Heart left ventricle (tissue), 13 donors: ENCODE measurements at regions not wholly inside any gene's neighbourhood (a gene's known extent, or its start where the extent isn't known, plus 50 kb on each side); places are given as distances from the start of the nearest gene placed in this dataset.

Source experiments
- POLR2A ChIP-seq, 2 donors: fragments of 450-650 bp; IDR thresholded peaks; one replicate each; pipeline ENCODE4 v1.6.1; 2017; ENCODE audit warnings: antibody characterized with exemption in 2 of 2, mild to moderate bottlenecking in 2 of 2, moderate library complexity in 2 of 2
- TF ChIP-seq, protein P1 (sequence below), 12 donors: fragments of 200-600 bp; sonication (generic) in 4 of 12; IDR thresholded peaks; one replicate each; pipeline versions ENCODE4 v1.5.0 to v1.8.0; 2018 to 2022; ENCODE audit warnings: antibody characterized with exemption in 12 of 12, mild to moderate bottlenecking in 5 of 12
- donor health status: ischemic (EF 13 %, LVEDD 7.1; RV severe dilation, severe dysfunction).
- donor health status: DM: no; HTN: yes; CAD: no.
- donor health status: DM: no; HTN: no; CAD: no.
- donor health status: ischemic (EF 25% LVEDD 6.9; RV normal size, moderate dysfunction).
- donor health status: ischemic (EF 25% LVEDD 5.7; RV mildly dilated, moderate dysfunction).
- donor health status: ischemic (EF 35%, LVEDD 5.7; RV mildly dilated, moderate dysfunction).
- donor health status: nonischemic (EF 11% LVEDD 7.7; RV severe dilation, severe dysfunction).
- donor health status: DM: yes; HTN: yes; CAD: no.
- donor health status: PGD.
- donor health status: ischemic (EF 29% LVEDD 5.4; RV normal size, mild dysfunction).
- donor health status: nonischemic (EF 23%, LVEDD 6.1; RV moderate dilation, normal function).

DNA sequence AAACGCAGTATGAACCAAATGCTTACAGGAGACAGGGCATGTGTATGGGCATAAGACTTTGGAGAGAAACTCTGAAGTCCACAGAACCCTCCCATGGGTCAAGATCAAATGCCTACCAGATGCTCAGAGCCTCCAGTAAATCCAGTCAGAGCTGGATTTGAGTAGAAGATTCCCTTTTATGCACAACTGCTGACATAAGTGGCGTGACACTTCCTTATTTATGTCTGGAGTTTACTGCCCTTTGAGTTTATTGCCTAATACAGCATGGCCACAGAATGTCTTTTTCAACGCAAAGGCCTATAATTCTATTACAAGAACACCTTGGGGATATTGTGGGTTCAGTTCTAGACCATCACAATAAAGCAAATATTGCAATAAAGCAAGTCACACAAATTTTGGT, 220.0 kb upstream of the FOXQ1 start:
- no peak for TF ChIP-seq POLR2A (IDR thresholded peaks at IDR 0.05)
- TF ChIP-seq, protein P1, sequence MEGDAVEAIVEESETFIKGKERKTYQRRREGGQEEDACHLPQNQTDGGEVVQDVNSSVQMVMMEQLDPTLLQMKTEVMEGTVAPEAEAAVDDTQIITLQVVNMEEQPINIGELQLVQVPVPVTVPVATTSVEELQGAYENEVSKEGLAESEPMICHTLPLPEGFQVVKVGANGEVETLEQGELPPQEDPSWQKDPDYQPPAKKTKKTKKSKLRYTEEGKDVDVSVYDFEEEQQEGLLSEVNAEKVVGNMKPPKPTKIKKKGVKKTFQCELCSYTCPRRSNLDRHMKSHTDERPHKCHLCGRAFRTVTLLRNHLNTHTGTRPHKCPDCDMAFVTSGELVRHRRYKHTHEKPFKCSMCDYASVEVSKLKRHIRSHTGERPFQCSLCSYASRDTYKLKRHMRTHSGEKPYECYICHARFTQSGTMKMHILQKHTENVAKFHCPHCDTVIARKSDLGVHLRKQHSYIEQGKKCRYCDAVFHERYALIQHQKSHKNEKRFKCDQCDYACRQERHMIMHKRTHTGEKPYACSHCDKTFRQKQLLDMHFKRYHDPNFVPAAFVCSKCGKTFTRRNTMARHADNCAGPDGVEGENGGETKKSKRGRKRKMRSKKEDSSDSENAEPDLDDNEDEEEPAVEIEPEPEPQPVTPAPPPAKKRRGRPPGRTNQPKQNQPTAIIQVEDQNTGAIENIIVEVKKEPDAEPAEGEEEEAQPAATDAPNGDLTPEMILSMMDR (IDR thresholded peaks at IDR 0.05) = no peak
